ENCODE measurements at regions not wholly inside any gene's neighbourhood (a gene's known extent, or its start where the extent isn't known, plus 50 kb on each side); places are given as distances from the start of the nearest gene placed in this dataset.

DNA sequence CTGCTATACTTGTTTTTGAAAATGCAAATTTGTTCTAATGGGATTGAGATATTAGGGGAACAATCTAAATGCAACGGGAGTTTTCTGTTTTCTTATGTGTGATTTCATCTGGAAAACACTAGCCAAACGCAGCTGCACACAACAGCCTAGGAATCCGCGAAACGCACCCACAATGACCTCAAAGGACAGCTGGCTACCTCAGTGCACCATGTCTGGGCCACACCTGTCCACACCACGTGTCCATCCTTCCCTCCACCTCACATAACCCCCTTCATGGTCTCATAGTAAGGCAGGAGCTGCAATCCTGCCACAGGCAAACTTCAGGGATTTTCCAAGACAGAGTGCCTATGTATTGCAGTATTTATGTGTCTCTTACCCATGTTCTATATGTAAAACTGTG lies 382.5 kb upstream of the PRKCQ start:
- H3K79me2 ChIP-seq (ENCODE audit: control insufficient read depth, insufficient read depth, low read length, unreplicated experiment) = no peaks in the 10 kb centered on the region

DNA sequence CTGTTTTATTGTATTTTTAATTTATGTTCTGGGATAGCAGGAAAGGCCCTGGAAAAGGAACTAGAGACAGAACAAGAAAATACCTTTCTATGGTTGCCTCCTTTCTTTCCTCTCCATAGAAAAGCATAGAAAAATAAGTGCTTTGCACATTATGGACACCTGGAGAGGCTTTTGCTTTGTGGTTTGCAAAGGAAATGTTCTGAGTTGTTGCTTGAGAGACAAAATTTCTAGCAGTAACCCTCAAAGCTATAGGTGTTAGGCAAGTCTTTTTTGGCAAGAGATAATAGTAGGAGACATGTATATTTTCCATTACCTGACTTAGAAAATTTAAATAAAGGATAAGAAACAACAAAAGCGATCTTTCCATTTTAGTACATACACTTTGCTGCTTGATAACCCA lies 378.6 kb upstream of the PRKCQ start:
- Histone ChIP-seq H3K36me3 (ENCODE audit: insufficient read depth, low read length) (no peaks in the 10 kb centered on the region), H2AFZ (ENCODE audit: low read length, unreplicated experiment) (no peak overlapping the region), H3K79me2 (ENCODE audit: control insufficient read depth, insufficient read depth, low read length, unreplicated experiment) (no peaks in the 10 kb centered on the region), H3K27me3 (ENCODE audit: insufficient read depth, low read length) (no peaks in the 10 kb centered on the region), H3K4me1 (ENCODE audit: control insufficient read depth, insufficient read depth, low read length, unreplicated experiment) (no peaks in the 10 kb centered on the region), H3K4me3 (ENCODE audit: low read depth, low read length) (no peak overlapping the region), H3K27ac (ENCODE audit: low read depth, low read length) (no peak overlapping the region)

More for the DNA sequence above, 382.5 kb upstream of the PRKCQ start:
- Histone ChIP-seq H2AFZ (ENCODE audit: low read length, unreplicated experiment) (no peak overlapping the region), H3K36me3 (ENCODE audit: insufficient read depth, low read length) (no peaks in the 10 kb centered on the region), H3K4me1 (ENCODE audit: control insufficient read depth, insufficient read depth, low read length, unreplicated experiment) (no peaks in the 10 kb centered on the region), H3K27me3 (ENCODE audit: insufficient read depth, low read length) (no peaks in the 10 kb centered on the region), H3K27ac (ENCODE audit: low read depth, low read length) (no peak overlapping the region), H3K4me3 (ENCODE audit: low read depth, low read length) (no peak overlapping the region)

- Histone ChIP-seq H3K27me3 (ENCODE audit: insufficient read depth, low read length) (no peaks in the 10 kb centered on the region), H3K36me3 (ENCODE audit: insufficient read depth, low read length) (no peaks in the 10 kb centered on the region), H3K4me1 (ENCODE audit: control insufficient read depth, insufficient read depth, low read length, unreplicated experiment) (no peaks in the 10 kb centered on the region), H3K4me3 (ENCODE audit: low read depth, low read length) (no peak overlapping the region), H3K27ac (ENCODE audit: low read depth, low read length) (no peak overlapping the region), H3K79me2 (ENCODE audit: control insufficient read depth, insufficient read depth, low read length, unreplicated experiment) (no peaks in the 10 kb centered on the region), H2AFZ (ENCODE audit: low read length, unreplicated experiment) (no peak overlapping the region)
Observed at GRCh38 chr10:6958254-6958653, 378.2 kb upstream of the PRKCQ start.

- Histone ChIP-seq H3K79me2 (ENCODE audit: control insufficient read depth, insufficient read depth, low read length, unreplicated experiment) (no peaks in the 10 kb centered on the region), H3K4me1 (ENCODE audit: control insufficient read depth, insufficient read depth, low read length, unreplicated experiment) (no peaks in the 10 kb centered on the region), H2AFZ (ENCODE audit: low read length, unreplicated experiment) (no peak overlapping the region), H3K27ac (ENCODE audit: low read depth, low read length) (no peak overlapping the region), H3K4me3 (ENCODE audit: low read depth, low read length) (no peak overlapping the region), H3K36me3 (ENCODE audit: insufficient read depth, low read length) (no peaks in the 10 kb centered on the region), H3K27me3 (ENCODE audit: insufficient read depth, low read length) (no peaks in the 10 kb centered on the region)
Observed at GRCh38 chr10:6957851-6958250, 377.8 kb upstream of the PRKCQ start.

GRCh38 chr10:6956562-6956961 lies 376.5 kb upstream of the PRKCQ start:
- no peaks in the 10 kb centered on the region for H3K27me3 ChIP-seq (ENCODE audit: insufficient read depth, low read length)
- no peak overlapping the region for H3K4me3 ChIP-seq (ENCODE audit: low read depth, low read length)
- no peaks in the 10 kb centered on the region for H3K4me1 ChIP-seq (ENCODE audit: control insufficient read depth, insufficient read depth, low read length, unreplicated experiment)
- H3K27ac ChIP-seq (ENCODE audit: low read depth, low read length) = no peak overlapping the region
- no peak overlapping the region for H2AFZ ChIP-seq (ENCODE audit: low read length, unreplicated experiment)
- no peaks in the 10 kb centered on the region for H3K79me2 ChIP-seq (ENCODE audit: control insufficient read depth, insufficient read depth, low read length, unreplicated experiment)
- no peaks in the 10 kb centered on the region for H3K36me3 ChIP-seq (ENCODE audit: insufficient read depth, low read length)

DNA sequence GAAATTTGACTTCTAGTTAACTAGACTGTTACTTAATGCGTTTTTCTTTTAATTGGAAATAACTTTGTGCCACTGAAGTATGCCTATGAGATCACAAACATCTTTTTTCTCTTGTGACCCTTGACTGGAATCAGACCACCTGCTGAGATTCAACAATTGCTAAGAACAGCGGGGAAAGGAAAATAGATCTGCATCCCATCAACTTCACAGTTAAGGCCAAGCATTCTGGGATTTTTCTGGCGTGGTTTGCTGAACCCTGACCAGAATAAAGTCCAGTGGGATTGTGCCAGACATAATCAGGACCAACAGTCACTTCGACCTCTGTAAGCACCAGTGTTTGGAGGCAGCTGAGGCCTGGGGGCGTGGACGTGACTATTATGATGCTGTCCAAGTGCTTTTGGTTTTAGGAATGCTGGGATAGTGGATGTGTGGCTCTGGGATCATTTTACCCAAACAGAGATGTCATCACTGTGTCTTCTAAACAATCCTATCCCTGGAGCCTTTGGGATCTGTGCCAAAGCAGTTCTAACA lies 373.3 kb upstream of the PRKCQ start:
- no peaks in the 10 kb centered on the region for H3K4me1 ChIP-seq (ENCODE audit: control insufficient read depth, insufficient read depth, low read length, unreplicated experiment)
- H2AFZ ChIP-seq (ENCODE audit: low read length, unreplicated experiment) = no peak overlapping the region
- no peaks in the 10 kb centered on the region for H3K27me3 ChIP-seq (ENCODE audit: insufficient read depth, low read length)
- no peak overlapping the region for H3K27ac ChIP-seq (ENCODE audit: low read depth, low read length)
- no peak overlapping the region for H3K4me3 ChIP-seq (ENCODE audit: low read depth, low read length)
- no peaks in the 10 kb centered on the region for H3K79me2 ChIP-seq (ENCODE audit: control insufficient read depth, insufficient read depth, low read length, unreplicated experiment)
- H3K36me3 ChIP-seq (ENCODE audit: insufficient read depth, low read length) = no peaks in the 10 kb centered on the region

GRCh38 chr10:6951732-6952131 lies 371.7 kb upstream of the PRKCQ start:
- H3K27ac ChIP-seq (ENCODE audit: low read depth, low read length) = no peak overlapping the region
- no peak overlapping the region for H3K4me3 ChIP-seq (ENCODE audit: low read depth, low read length)
- H3K4me1 ChIP-seq (ENCODE audit: control insufficient read depth, insufficient read depth, low read length, unreplicated experiment) = no peaks in the 10 kb centered on the region
- no peaks in the 10 kb centered on the region for H3K27me3 ChIP-seq (ENCODE audit: insufficient read depth, low read length)
- no peaks in the 10 kb centered on the region for H3K36me3 ChIP-seq (ENCODE audit: insufficient read depth, low read length)
- no peak overlapping the region for H2AFZ ChIP-seq (ENCODE audit: low read length, unreplicated experiment)
- H3K79me2 ChIP-seq (ENCODE audit: control insufficient read depth, insufficient read depth, low read length, unreplicated experiment) = no peaks in the 10 kb centered on the region

DNA sequence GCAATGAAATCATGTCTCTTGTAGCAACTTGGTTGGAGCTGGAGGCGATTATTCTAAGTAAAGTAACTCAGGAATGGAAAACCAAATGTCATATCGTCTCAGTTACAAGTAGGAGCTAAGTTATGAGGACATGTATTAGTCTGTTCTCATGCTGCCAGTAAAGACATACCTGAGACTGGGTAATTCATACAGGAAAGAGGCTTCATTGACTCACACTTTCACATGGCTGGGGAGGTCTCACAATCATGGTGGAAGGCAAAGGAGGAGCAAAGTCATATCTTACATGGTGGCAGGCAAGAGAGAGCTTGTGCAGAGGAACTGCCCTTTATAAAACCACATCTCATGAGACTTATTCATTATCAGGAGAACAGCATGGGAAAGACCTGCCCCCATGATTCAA lies 370.1 kb upstream of the PRKCQ start:
- Histone ChIP-seq H3K27ac (ENCODE audit: low read depth, low read length) (no peak overlapping the region), H2AFZ (ENCODE audit: low read length, unreplicated experiment) (no peak overlapping the region), H3K79me2 (ENCODE audit: control insufficient read depth, insufficient read depth, low read length, unreplicated experiment) (no peaks in the 10 kb centered on the region), H3K4me3 (ENCODE audit: low read depth, low read length) (no peak overlapping the region), H3K4me1 (ENCODE audit: control insufficient read depth, insufficient read depth, low read length, unreplicated experiment) (no peaks in the 10 kb centered on the region), H3K27me3 (ENCODE audit: insufficient read depth, low read length) (no peaks in the 10 kb centered on the region), H3K36me3 (ENCODE audit: insufficient read depth, low read length) (no peaks in the 10 kb centered on the region)

GRCh38 chr10:6944436-6944835 lies 364.4 kb upstream of the PRKCQ start:
- no peak overlapping the region for H3K4me3 ChIP-seq (ENCODE audit: low read depth, low read length)
- H3K79me2 ChIP-seq (ENCODE audit: control insufficient read depth, insufficient read depth, low read length, unreplicated experiment) = no peaks in the 10 kb centered on the region
- H3K27ac ChIP-seq (ENCODE audit: low read depth, low read length) = no peak overlapping the region
- no peaks in the 10 kb centered on the region for H3K4me1 ChIP-seq (ENCODE audit: control insufficient read depth, insufficient read depth, low read length, unreplicated experiment)
- H2AFZ ChIP-seq (ENCODE audit: low read length, unreplicated experiment) = no peak overlapping the region
- H3K27me3 ChIP-seq (ENCODE audit: insufficient read depth, low read length) = 0 out of 2 replicates have a peak, but pooled peaks cover 4% of the 10 kb centered on the region
- H3K36me3 ChIP-seq (ENCODE audit: insufficient read depth, low read length) = no peaks in the 10 kb centered on the region

DNA sequence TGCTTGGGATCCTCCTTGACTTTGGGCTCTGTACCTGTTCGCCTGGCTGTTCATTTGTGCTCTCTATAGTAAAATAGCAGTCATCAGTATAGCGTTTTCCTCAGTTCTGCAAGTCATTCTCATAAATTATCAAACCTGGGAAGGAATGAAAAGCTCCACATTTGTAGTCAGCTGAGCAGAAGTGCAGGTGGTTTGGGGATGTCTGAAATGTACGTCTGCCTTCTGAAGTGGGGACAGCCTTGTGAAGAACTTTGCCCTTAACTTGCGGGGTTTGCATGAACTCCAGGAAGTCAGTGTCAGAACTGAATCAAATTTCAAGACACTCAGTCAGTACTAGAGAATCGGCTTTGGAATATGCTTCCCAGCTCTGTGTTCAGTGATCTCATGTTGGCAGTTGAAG lies 358.3 kb upstream of the PRKCQ start:
- no peaks in the 10 kb centered on the region for H3K27me3 ChIP-seq (ENCODE audit: insufficient read depth, low read length)
- H3K36me3 ChIP-seq (ENCODE audit: insufficient read depth, low read length) = no peaks in the 10 kb centered on the region
- no peak overlapping the region for H2AFZ ChIP-seq (ENCODE audit: low read length, unreplicated experiment)
- H3K4me1 ChIP-seq (ENCODE audit: control insufficient read depth, insufficient read depth, low read length, unreplicated experiment) = no peaks in the 10 kb centered on the region
- H3K27ac ChIP-seq (ENCODE audit: low read depth, low read length) = no peak overlapping the region
- no peak overlapping the region for H3K4me3 ChIP-seq (ENCODE audit: low read depth, low read length)
- no peaks in the 10 kb centered on the region for H3K79me2 ChIP-seq (ENCODE audit: control insufficient read depth, insufficient read depth, low read length, unreplicated experiment)

DNA sequence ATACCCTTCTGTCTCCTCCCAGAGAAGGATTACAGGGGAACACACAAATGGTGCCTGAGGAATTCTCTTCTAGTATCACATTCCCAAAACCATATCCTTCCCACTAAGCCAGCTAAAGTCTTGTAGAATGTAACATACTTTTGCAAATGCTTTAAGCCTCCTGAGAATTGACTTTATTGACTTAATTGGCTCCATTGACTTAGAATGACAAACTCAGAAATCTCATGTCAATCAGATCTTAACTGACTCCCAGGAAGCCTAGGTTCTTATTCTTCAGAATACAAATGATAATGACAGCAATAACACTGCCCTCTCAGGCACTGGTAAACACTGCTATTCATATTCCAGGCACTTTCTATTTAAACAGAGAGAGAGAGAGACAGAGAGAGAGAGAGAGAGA lies 356.9 kb upstream of the PRKCQ start:
- no peaks in the 10 kb centered on the region for H3K36me3 ChIP-seq (ENCODE audit: insufficient read depth, low read length)
- H3K27me3 ChIP-seq (ENCODE audit: insufficient read depth, low read length) = no peaks in the 10 kb centered on the region
- no peaks in the 10 kb centered on the region for H3K79me2 ChIP-seq (ENCODE audit: control insufficient read depth, insufficient read depth, low read length, unreplicated experiment)
- no peaks in the 10 kb centered on the region for H3K4me1 ChIP-seq (ENCODE audit: control insufficient read depth, insufficient read depth, low read length, unreplicated experiment)
- H3K27ac ChIP-seq (ENCODE audit: low read depth, low read length) = no peak overlapping the region
- no peak overlapping the region for H2AFZ ChIP-seq (ENCODE audit: low read length, unreplicated experiment)
- H3K4me3 ChIP-seq (ENCODE audit: low read depth, low read length) = no peak overlapping the region

All from ACC112 (cell line).